ENCODE measurements at regions not wholly inside any gene's neighbourhood (a gene's known extent, or its start where the extent isn't known, plus 50 kb on each side); places are given as distances from the start of the nearest gene placed in this dataset.

GRCh38 chr14:82180139-82180538 lies 646.5 kb upstream of the SEL1L start:
- no peak overlapping the region for H3K4me2 ChIP-seq
- FAIRE-seq (no peak), DNase-seq (ENCODE audit: low read depth in 1 of 2, low spot score in 1 of 2) (no peak), ATAC-seq (no peak)
- no peak overlapping the region for H3K27ac ChIP-seq
- H3K9me3 ChIP-seq, result no peaks in the 10 kb centered on the region
- ChIA-PET CTCF (no interaction called here), POLR2A (no interaction called here)
- no peak for TF ChIP-seq EHF (CRISPR knock-in tag; IDR thresholded peaks at IDR 0.05)
- TF ChIP-seq HDAC2 (IDR thresholded peaks at IDR 0.05), result no peak
- no peak for TF ChIP-seq PHF8 (IDR thresholded peaks at IDR 0.05; ENCODE audit: borderline replicate concordance, low read depth)
- TF ChIP-seq, protein P1, sequence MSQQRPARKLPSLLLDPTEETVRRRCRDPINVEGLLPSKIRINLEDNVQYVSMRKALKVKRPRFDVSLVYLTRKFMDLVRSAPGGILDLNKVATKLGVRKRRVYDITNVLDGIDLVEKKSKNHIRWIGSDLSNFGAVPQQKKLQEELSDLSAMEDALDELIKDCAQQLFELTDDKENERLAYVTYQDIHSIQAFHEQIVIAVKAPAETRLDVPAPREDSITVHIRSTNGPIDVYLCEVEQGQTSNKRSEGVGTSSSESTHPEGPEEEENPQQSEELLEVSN (IDR thresholded peaks at IDR 0.05; ENCODE audit: borderline replicate concordance, low read depth), result no peak
- TF ChIP-seq HOXA7 (CRISPR knock-in tag; IDR thresholded peaks at IDR 0.05), result no peak
- TF ChIP-seq TFCP2L1 (CRISPR knock-in tag; IDR thresholded peaks at IDR 0.05), result no peak
- no peak for TF ChIP-seq SREBF2 (IDR thresholded peaks at IDR 0.05)
- no peak for TF ChIP-seq CBX2 (IDR thresholded peaks at IDR 0.05; ENCODE audit: borderline replicate concordance, low read depth)
- TF ChIP-seq GATA3 (IDR thresholded peaks at IDR 0.05; ENCODE audit: borderline replicate concordance), result no peak
- no peak for TF ChIP-seq MYC (IDR thresholded peaks at IDR 0.05; ENCODE audit: borderline replicate concordance, low read length)
- no peak for TF ChIP-seq JUNB (IDR thresholded peaks at IDR 0.05)
- no peak for TF ChIP-seq HMGXB4 (CRISPR knock-in tag; IDR thresholded peaks at IDR 0.05; ENCODE audit: borderline replicate concordance)
- TF ChIP-seq, protein P2, sequence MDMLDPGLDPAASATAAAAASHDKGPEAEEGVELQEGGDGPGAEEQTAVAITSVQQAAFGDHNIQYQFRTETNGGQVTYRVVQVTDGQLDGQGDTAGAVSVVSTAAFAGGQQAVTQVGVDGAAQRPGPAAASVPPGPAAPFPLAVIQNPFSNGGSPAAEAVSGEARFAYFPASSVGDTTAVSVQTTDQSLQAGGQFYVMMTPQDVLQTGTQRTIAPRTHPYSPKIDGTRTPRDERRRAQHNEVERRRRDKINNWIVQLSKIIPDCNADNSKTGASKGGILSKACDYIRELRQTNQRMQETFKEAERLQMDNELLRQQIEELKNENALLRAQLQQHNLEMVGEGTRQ (IDR thresholded peaks at IDR 0.05), result no peak
- TF ChIP-seq JUN (IDR thresholded peaks at IDR 0.05), result no peak
- no peak for TF ChIP-seq BCL3 (IDR thresholded peaks at IDR 0.05)
- no peak for TF ChIP-seq BHLHE40 (IDR thresholded peaks at IDR 0.05; ENCODE audit: low read depth, low read length)
- no peak for TF ChIP-seq ZFP36 (IDR thresholded peaks at IDR 0.05; ENCODE audit: borderline replicate concordance, partially characterized antibody)
- WGBS (ENCODE audit: missing lambda C conversion rate), result 10% methylated on average over 2 of the region's 2 CpGs
- no peak overlapping the region for H3K4me3 ChIP-seq
- H3K4me1 ChIP-seq, result no peaks in the 10 kb centered on the region

- H3K4me2 ChIP-seq, result no peak overlapping the region
- POLR2A ChIA-PET, result no interaction called here
- DNase-seq (ENCODE audit: low read depth in 1 of 2, low spot score in 1 of 2), result no peak
- no peak overlapping the region for H3K4me3 ChIP-seq
- ATAC-seq, result no peak
- FAIRE-seq, result no peak
- no peak overlapping the region for H3K27ac ChIP-seq
- CTCF ChIA-PET, result no interaction called here
- H3K9me3 ChIP-seq, result no peaks in the 10 kb centered on the region
- H3K4me1 ChIP-seq, result no peaks in the 10 kb centered on the region
- TF ChIP-seq ZFP36 (IDR thresholded peaks at IDR 0.05; ENCODE audit: borderline replicate concordance, partially characterized antibody) (no peak), EHF (CRISPR knock-in tag; IDR thresholded peaks at IDR 0.05) (no peak), SREBF2 (IDR thresholded peaks at IDR 0.05) (no peak), NFE2L2 (conservative IDR thresholded peaks at IDR 0.05; ENCODE audit: low read length) (no peak), BCL3 (IDR thresholded peaks at IDR 0.05) (no peak), PHF8 (IDR thresholded peaks at IDR 0.05; ENCODE audit: borderline replicate concordance, low read depth) (no peak), TP53 (CRISPR knock-in tag; IDR thresholded peaks at IDR 0.05) (no peak), FOSB (CRISPR knock-in tag; IDR thresholded peaks at IDR 0.05) (no peak), HMGXB4 (CRISPR knock-in tag; IDR thresholded peaks at IDR 0.05; ENCODE audit: borderline replicate concordance) (no peak), ELK1 (IDR thresholded peaks at IDR 0.05; ENCODE audit: low read depth, low read length) (no peak)
- TF ChIP-seq, protein P3, sequence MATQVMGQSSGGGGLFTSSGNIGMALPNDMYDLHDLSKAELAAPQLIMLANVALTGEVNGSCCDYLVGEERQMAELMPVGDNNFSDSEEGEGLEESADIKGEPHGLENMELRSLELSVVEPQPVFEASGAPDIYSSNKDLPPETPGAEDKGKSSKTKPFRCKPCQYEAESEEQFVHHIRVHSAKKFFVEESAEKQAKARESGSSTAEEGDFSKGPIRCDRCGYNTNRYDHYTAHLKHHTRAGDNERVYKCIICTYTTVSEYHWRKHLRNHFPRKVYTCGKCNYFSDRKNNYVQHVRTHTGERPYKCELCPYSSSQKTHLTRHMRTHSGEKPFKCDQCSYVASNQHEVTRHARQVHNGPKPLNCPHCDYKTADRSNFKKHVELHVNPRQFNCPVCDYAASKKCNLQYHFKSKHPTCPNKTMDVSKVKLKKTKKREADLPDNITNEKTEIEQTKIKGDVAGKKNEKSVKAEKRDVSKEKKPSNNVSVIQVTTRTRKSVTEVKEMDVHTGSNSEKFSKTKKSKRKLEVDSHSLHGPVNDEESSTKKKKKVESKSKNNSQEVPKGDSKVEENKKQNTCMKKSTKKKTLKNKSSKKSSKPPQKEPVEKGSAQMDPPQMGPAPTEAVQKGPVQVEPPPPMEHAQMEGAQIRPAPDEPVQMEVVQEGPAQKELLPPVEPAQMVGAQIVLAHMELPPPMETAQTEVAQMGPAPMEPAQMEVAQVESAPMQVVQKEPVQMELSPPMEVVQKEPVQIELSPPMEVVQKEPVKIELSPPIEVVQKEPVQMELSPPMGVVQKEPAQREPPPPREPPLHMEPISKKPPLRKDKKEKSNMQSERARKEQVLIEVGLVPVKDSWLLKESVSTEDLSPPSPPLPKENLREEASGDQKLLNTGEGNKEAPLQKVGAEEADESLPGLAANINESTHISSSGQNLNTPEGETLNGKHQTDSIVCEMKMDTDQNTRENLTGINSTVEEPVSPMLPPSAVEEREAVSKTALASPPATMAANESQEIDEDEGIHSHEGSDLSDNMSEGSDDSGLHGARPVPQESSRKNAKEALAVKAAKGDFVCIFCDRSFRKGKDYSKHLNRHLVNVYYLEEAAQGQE (IDR thresholded peaks at IDR 0.05), result no peak
- TF ChIP-seq, protein P4, sequence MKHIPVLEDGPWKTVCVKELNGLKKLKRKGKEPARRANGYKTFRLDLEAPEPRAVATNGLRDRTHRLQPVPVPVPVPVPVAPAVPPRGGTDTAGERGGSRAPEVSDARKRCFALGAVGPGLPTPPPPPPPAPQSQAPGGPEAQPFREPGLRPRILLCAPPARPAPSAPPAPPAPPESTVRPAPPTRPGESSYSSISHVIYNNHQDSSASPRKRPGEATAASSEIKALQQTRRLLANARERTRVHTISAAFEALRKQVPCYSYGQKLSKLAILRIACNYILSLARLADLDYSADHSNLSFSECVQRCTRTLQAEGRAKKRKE (CRISPR knock-in tag; IDR thresholded peaks at IDR 0.05; ENCODE audit: low read depth), result no peak
These were observed 649.0 kb upstream of the SEL1L start for GRCh38 chr14:82182646-82183045.
